ENCODE measurements at regions not wholly inside any gene's neighbourhood (a gene's known extent, or its start where the extent isn't known, plus 50 kb on each side); places are given as distances from the start of the nearest gene placed in this dataset.
A peak's percentile ranks its signal among the peaks of the same experiment; 100 is the strongest.

GRCh38 chr11:26904801-26905200 is 89.1 kb upstream of the FIBIN start:
- Histone ChIP-seq H3K36me3 (ENCODE audit: insufficient read depth, low read length) (no peaks in the 10 kb centered on the region), H3K79me2 (ENCODE audit: insufficient read depth, low read length) (no peaks in the 10 kb centered on the region), H3K4me2 (ENCODE audit: low read length) (no peak overlapping the region), H3K9ac (ENCODE audit: low read length) (no peak overlapping the region), H3K4me3 (ENCODE audit: insufficient read depth, low read depth, low read length) (no peak overlapping the region), H3K27me3 (ENCODE audit: insufficient read depth, low read length) (no peaks in the 10 kb centered on the region), H3K27ac (ENCODE audit: low read depth, low read length) (no peak overlapping the region), H4K20me1 (ENCODE audit: insufficient read depth, low read length) (no peaks in the 10 kb centered on the region), H2AFZ (ENCODE audit: low read depth, low read length) (no peak overlapping the region), H3K4me1 (ENCODE audit: insufficient read depth, low read length) (no peaks in the 10 kb centered on the region), H3K9me3 (ENCODE audit: insufficient read depth, low read depth, low read length) (no peaks in the 10 kb centered on the region)
- H3K27ac Mint-ChIP-seq (ENCODE audit: unreplicated experiment) = no peak overlapping the region
- no peaks in the 10 kb centered on the region for H3K36me3 Mint-ChIP-seq (ENCODE audit: low read depth, unreplicated experiment)
- no peak for FAIRE-seq
- no peak overlapping the region for H3K4me3 Mint-ChIP-seq (ENCODE audit: unreplicated experiment)
- TF ChIP-seq, protein P1, sequence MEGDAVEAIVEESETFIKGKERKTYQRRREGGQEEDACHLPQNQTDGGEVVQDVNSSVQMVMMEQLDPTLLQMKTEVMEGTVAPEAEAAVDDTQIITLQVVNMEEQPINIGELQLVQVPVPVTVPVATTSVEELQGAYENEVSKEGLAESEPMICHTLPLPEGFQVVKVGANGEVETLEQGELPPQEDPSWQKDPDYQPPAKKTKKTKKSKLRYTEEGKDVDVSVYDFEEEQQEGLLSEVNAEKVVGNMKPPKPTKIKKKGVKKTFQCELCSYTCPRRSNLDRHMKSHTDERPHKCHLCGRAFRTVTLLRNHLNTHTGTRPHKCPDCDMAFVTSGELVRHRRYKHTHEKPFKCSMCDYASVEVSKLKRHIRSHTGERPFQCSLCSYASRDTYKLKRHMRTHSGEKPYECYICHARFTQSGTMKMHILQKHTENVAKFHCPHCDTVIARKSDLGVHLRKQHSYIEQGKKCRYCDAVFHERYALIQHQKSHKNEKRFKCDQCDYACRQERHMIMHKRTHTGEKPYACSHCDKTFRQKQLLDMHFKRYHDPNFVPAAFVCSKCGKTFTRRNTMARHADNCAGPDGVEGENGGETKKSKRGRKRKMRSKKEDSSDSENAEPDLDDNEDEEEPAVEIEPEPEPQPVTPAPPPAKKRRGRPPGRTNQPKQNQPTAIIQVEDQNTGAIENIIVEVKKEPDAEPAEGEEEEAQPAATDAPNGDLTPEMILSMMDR (IDR thresholded peaks at IDR 0.05; ENCODE audit: insufficient read depth, low read depth, low read length) = no peak
- no peak for TF ChIP-seq EZH2 (IDR thresholded peaks at IDR 0.05; ENCODE audit: insufficient read depth, low read length)
- H3K9me3 Mint-ChIP-seq (ENCODE audit: unreplicated experiment) = no peaks in the 10 kb centered on the region
- H3K4me1 Mint-ChIP-seq (ENCODE audit: low read depth, unreplicated experiment) = peaks cover 2% of the 10 kb centered on the region
- H3K27me3 Mint-ChIP-seq (ENCODE audit: low read depth, unreplicated experiment) = no peaks in the 10 kb centered on the region
- no peak for DNase-seq (ENCODE audit: low read depth)

DNA sequence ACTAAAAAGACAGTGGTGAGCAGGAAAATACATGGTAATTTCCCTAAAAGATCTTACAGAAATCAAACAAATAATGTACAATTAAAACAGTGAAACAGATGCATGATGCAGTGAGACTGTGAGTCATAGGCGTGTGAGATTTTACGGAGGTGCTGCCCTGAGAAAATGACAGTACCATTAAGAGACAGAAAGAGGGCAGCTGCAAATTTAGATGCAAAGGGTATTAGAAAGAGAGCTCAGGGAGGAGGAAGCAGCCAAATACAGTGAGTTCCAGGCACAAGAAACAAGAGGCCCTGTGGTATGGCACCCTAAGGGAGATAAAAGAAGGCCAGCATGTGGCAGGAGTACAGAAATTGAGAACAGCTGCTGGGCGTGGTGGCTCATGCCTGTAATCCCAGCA is 88.5 kb upstream of the FIBIN start:
- no peaks in the 10 kb centered on the region for H3K4me1 ChIP-seq (ENCODE audit: insufficient read depth, low read length)
- H3K27me3 Mint-ChIP-seq (ENCODE audit: low read depth, unreplicated experiment) = no peaks in the 10 kb centered on the region
- H3K9ac ChIP-seq (ENCODE audit: low read length) = no peak overlapping the region
- DNase-seq (ENCODE audit: low read depth) (peak; percentile 44), FAIRE-seq (no peak)
- peak overlapping the region; percentile 8 for H2AFZ ChIP-seq (ENCODE audit: low read depth, low read length)
- no peaks in the 10 kb centered on the region for H3K36me3 ChIP-seq (ENCODE audit: insufficient read depth, low read length)
- H3K27me3 ChIP-seq (ENCODE audit: insufficient read depth, low read length) = no peaks in the 10 kb centered on the region
- H3K9me3 Mint-ChIP-seq (ENCODE audit: unreplicated experiment) = no peaks in the 10 kb centered on the region
- no peak overlapping the region for H3K4me3 Mint-ChIP-seq (ENCODE audit: unreplicated experiment)
- H3K4me2 ChIP-seq (ENCODE audit: low read length) = no peak overlapping the region
- H3K9me3 ChIP-seq (ENCODE audit: insufficient read depth, low read depth, low read length) = no peaks in the 10 kb centered on the region
- no peaks in the 10 kb centered on the region for H4K20me1 ChIP-seq (ENCODE audit: insufficient read depth, low read length)
- no peak overlapping the region for H3K27ac Mint-ChIP-seq (ENCODE audit: unreplicated experiment)
- H3K79me2 ChIP-seq (ENCODE audit: insufficient read depth, low read length) = no peaks in the 10 kb centered on the region
- H3K4me1 Mint-ChIP-seq (ENCODE audit: low read depth, unreplicated experiment) = peaks cover 2% of the 10 kb centered on the region
- TF ChIP-seq, protein P1 (IDR thresholded peaks at IDR 0.05; ENCODE audit: insufficient read depth, low read depth, low read length) = no peak
- no peak for TF ChIP-seq EZH2 (IDR thresholded peaks at IDR 0.05; ENCODE audit: insufficient read depth, low read length)
- no peak overlapping the region for H3K4me3 ChIP-seq (ENCODE audit: insufficient read depth, low read depth, low read length)
- H3K27ac ChIP-seq (ENCODE audit: low read depth, low read length) = no peak overlapping the region
- H3K36me3 Mint-ChIP-seq (ENCODE audit: low read depth, unreplicated experiment) = no peaks in the 10 kb centered on the region

GRCh38 chr11:26909515-26909914 is 84.4 kb upstream of the FIBIN start:
- Histone ChIP-seq H3K4me1 (ENCODE audit: insufficient read depth, low read length) (no peaks in the 10 kb centered on the region), H3K9me3 (ENCODE audit: insufficient read depth, low read depth, low read length) (no peaks in the 10 kb centered on the region), H3K36me3 (ENCODE audit: insufficient read depth, low read length) (no peaks in the 10 kb centered on the region), H3K27ac (ENCODE audit: low read depth, low read length) (no peak overlapping the region), H3K9ac (ENCODE audit: low read length) (no peak overlapping the region), H4K20me1 (ENCODE audit: insufficient read depth, low read length) (no peaks in the 10 kb centered on the region), H3K4me2 (ENCODE audit: low read length) (no peak overlapping the region), H3K79me2 (ENCODE audit: insufficient read depth, low read length) (no peaks in the 10 kb centered on the region), H3K4me3 (ENCODE audit: insufficient read depth, low read depth, low read length) (no peak overlapping the region), H2AFZ (ENCODE audit: low read depth, low read length) (no peak overlapping the region), H3K27me3 (ENCODE audit: insufficient read depth, low read length) (no peaks in the 10 kb centered on the region)
- H3K27ac Mint-ChIP-seq (ENCODE audit: unreplicated experiment) = no peak overlapping the region
- no peaks in the 10 kb centered on the region for H3K27me3 Mint-ChIP-seq (ENCODE audit: low read depth, unreplicated experiment)
- FAIRE-seq (no peak), DNase-seq (ENCODE audit: low read depth) (no peak)
- H3K9me3 Mint-ChIP-seq (ENCODE audit: unreplicated experiment) = no peaks in the 10 kb centered on the region
- H3K4me3 Mint-ChIP-seq (ENCODE audit: unreplicated experiment) = no peak overlapping the region
- H3K36me3 Mint-ChIP-seq (ENCODE audit: low read depth, unreplicated experiment) = no peaks in the 10 kb centered on the region
- no peak for TF ChIP-seq EZH2 (IDR thresholded peaks at IDR 0.05; ENCODE audit: insufficient read depth, low read length)
- TF ChIP-seq, protein P1 (IDR thresholded peaks at IDR 0.05; ENCODE audit: insufficient read depth, low read depth, low read length) = no peak
- peaks cover 7% of the 10 kb centered on the region for H3K4me1 Mint-ChIP-seq (ENCODE audit: low read depth, unreplicated experiment)

Measured in astrocyte (in vitro differentiated cells and primary cell).